AG10803 (cell line): ENCODE measurements at regions not wholly inside any gene's neighbourhood (a gene's known extent, or its start where the extent isn't known, plus 50 kb on each side); places are given as distances from the start of the nearest gene placed in this dataset.

Experiments used
- DNase-seq: peaks from one replicate; pipeline ENCODE4 v3.0.0; 2010; ENCODE audit warnings: low read depth
- H3K4me3 ChIP-seq: 2 replicates; pipeline ENCODE4 v1.5.1; 2011; ENCODE audit warnings: mild to moderate bottlenecking, low read length, control low read depth
- TF ChIP-seq, protein P1 (sequence below): conservative IDR thresholded peaks from 2 replicates; pipeline ENCODE4 v1.5.1; 2011; ENCODE audit warnings: mild to moderate bottlenecking, low read length, control low read depth, inconsistent platforms

DNA sequence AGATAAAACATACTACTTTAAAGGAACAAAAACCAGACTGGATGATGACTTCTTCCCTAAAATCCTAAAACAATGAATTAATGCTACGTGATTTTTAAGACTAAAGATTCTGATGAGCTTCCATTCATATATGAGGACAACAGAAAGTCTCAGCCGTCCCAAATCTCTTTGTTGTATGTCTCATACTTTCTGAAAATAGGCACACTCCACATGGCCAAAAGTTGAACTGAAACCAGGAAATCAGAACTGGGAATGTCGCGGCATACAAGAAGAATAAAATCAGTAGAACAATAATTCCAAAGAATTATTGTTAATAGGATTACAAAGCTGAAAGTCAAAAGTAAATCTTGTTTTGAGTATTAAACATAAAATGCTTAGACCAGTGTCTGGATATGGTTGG, 195.4 kb upstream of the GHITM start:
- DNase-seq, result no peak
- TF ChIP-seq, protein P1, sequence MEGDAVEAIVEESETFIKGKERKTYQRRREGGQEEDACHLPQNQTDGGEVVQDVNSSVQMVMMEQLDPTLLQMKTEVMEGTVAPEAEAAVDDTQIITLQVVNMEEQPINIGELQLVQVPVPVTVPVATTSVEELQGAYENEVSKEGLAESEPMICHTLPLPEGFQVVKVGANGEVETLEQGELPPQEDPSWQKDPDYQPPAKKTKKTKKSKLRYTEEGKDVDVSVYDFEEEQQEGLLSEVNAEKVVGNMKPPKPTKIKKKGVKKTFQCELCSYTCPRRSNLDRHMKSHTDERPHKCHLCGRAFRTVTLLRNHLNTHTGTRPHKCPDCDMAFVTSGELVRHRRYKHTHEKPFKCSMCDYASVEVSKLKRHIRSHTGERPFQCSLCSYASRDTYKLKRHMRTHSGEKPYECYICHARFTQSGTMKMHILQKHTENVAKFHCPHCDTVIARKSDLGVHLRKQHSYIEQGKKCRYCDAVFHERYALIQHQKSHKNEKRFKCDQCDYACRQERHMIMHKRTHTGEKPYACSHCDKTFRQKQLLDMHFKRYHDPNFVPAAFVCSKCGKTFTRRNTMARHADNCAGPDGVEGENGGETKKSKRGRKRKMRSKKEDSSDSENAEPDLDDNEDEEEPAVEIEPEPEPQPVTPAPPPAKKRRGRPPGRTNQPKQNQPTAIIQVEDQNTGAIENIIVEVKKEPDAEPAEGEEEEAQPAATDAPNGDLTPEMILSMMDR, result no peak
- H3K4me3 ChIP-seq, result no peak overlapping the region

- TF ChIP-seq, protein P1, result no peak
- H3K4me3 ChIP-seq, result no peak overlapping the region
- no peak for DNase-seq
Observed at GRCh38 chr10:83945982-83946718, 193.2 kb upstream of the GHITM start.

DNA sequence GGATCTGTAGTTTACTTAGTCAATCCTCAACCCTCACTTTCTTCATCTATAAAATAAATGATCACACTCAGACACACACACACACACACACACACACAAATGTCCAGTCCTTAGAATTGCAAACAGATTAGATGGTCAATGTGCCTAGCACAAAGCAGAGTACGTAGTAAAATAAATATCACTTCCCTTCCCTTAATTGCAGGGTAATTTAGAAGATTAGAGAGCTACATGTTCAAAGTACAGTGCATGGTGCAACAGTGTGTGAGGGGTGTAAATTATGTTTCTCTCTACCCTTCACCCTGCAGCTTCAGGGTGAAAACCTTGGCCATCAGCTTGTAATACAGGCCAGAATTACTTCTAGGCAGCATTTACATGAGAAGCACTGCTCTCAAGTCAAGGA, 187.0 kb upstream of the GHITM start:
- TF ChIP-seq, protein P1, result no peak
- DNase-seq, result no peak
- H3K4me3 ChIP-seq, result no peak overlapping the region

- no peak overlapping the region for H3K4me3 ChIP-seq
- DNase-seq, result no peak
- TF ChIP-seq, protein P1, result no peak
Observed at GRCh38 chr10:83953589-83953988, 185.7 kb upstream of the GHITM start.

DNA sequence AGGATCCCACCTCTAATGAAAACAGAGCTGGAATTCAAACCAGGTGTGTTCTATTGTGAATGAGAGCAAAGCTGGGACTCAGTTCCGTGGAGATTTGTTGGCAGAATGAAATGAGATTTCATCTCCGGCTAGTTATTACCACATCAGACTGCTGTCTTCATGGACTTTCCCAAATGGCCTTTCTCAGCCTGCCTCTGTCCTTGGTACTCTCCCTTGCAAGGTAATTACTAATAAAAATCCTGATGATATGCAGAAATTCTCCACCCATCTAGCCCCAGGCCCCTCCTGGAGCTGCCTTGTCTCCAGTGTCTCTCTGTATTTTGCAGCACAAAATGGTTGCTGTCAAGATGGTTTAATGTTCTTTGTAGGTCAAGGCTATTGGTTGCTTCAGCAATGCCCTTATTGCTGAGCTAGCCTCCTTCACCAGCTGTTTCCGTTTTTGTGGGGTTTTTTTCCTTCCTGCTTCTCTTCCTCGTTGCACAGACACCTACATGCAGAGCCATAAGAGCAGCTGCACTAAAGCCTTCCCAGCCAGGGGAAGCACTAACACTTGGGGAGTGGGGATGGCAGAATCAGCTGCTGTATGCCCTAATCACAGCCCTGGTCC, 185.0 kb upstream of the GHITM start:
- no peak for DNase-seq
- TF ChIP-seq, protein P1, result no peak
- H3K4me3 ChIP-seq, result no peak overlapping the region

DNA sequence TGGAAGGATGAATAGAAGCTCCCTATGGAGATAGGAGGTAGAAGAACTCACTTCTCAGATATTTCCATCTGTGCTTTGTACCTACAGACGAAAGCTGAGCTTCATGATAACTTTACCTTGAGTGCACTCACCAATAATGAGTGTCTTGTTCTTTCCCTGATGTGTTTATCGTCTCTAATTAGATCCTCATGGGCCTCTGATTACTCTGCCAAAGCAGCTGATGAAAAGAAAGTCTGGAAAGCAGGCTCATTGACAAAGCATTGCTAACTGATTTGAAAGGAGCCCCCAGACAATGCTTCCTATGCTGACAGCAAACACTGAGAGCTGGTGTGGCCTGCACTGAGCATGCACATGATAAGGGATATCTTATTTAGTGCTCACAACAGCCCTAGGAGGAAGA, 183.9 kb upstream of the GHITM start:
- TF ChIP-seq, protein P1, result no peak
- no peak overlapping the region for H3K4me3 ChIP-seq

DNA sequence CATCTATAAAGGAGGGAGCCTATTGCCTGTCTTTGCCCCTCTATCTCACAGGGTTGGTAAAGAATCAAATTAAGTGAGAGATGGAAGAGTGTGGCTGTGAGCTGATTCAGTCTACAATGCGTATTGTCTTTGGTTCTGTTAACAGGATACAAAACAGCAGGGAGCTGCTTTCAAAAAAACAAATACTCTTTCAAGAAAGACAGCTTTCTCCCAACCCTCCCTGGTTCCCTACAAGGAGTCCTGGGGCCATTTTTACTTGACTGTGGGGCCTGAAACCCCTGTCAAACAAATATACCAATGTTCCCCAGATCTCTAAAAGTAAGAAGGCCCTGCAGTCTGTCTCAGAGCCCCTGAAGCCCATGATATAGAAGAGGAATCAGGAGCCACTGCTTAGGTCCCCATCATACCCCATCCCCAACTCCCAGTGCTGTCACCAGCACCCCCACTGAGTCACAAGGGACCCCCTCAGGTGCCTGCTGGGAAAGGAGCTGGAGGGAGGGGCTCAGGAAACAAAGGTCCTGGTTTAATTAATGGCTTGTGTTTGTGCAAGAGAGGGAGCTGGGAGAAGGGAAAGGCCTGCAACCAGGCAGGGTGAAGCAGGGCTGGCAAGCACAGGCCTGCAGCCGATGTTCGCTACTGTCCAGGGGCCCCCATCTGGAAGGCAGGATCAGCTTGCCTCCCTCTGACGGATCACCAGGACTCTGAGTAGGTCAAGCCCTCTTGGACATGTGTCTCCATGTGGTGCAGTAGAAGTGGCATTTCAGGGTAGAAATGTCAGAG, 182.0 kb upstream of the GHITM start:
- TF ChIP-seq, protein P1, result no peak

More for the DNA sequence above, 183.9 kb upstream of the GHITM start:
- DNase-seq, result no peak

More for the DNA sequence above, 182.0 kb upstream of the GHITM start:
- no peak for DNase-seq
- no peak overlapping the region for H3K4me3 ChIP-seq
